AG04450 (cell line): ENCODE measurements at regions not wholly inside any gene's neighbourhood (a gene's known extent, or its start where the extent isn't known, plus 50 kb on each side); places are given as distances from the start of the nearest gene placed in this dataset.

Source experiments
- CTCF ChIA-PET: fragments of 300-600, 350-600 bp; formaldehyde crosslinking; extraction: SDS; loops from one replicate; lab custom pipeline; 2022; ENCODE audit warnings: antibody characterized with exemption, inconsistent platforms; lab: Charles Lee
- POLR2A ChIA-PET: fragments of 350-600 bp; formaldehyde crosslinking; extraction: SDS; loops from one replicate; lab custom pipeline; 2021; ENCODE audit warnings: antibody characterized with exemption, inconsistent platforms; lab: Yijun Ruan, JAX
- DNase-seq: peaks from one replicate; pipeline ENCODE4 v3.0.0-alpha.2; 2011; ENCODE audit warnings: low read depth, low spot score
- H3K27ac ChIP-seq: one replicate; pipeline ENCODE4 v1.5.1; 2012; ENCODE audit warnings: low read depth, low read length, control low read depth
- H3K27me3 ChIP-seq: one replicate; pipeline ENCODE4 v1.6.0; 2012; ENCODE audit warnings: low read length; ENCODE audit not compliant: control insufficient read depth, insufficient read depth
- H3K4me3 ChIP-seq: 2 replicates; pipeline ENCODE4 v1.5.1; 2011; ENCODE audit warnings: mild to moderate bottlenecking, low read depth, low read length, control low read depth
- H3K9me3 ChIP-seq: 2 replicates; pipeline ENCODE4 v1.5.1; 2012; ENCODE audit warnings: low read length; ENCODE audit not compliant: control insufficient read depth, insufficient read depth
- TF ChIP-seq, protein P1 (sequence below): IDR thresholded peaks from 2 replicates; pipeline ENCODE4 v1.5.1; 2011; ENCODE audit warnings: low read depth, low read length, control low read depth, inconsistent platforms

DNA sequence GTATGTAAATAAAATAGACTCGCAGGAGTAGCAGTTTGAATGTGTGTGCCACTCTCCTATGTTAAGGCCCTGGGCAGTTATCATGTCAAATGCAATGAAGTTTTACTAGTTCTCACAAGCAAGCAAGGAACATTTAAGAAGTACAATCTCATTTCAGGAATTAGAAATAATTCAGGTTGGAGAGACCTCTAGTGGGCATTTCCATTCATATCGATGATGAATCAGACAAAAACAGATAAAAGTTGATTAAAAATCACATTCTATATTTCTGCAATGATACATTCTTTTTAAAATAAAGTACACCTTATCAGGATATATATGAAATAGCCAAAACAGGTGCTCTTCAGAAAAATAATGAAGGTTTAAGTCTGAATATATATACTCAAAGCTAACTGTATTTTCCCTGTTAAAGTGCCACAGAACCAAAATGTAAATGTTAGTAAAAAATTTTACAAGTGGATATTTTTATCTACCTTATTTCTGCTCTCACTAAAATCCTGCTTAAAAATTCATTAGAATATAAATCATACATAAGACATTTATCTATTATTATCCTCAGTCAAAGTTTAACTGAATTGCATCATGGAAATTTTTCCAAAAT is 492.4 kb upstream of the FRG2C start:
- no peaks in the 10 kb centered on the region for H3K27me3 ChIP-seq
- no peak overlapping the region for H3K4me3 ChIP-seq
- H3K9me3 ChIP-seq = no peaks in the 10 kb centered on the region
- CTCF ChIA-PET = interaction anchor here (0.8 to 3.4 kb wide), 5 partner anchors 12 to 1079 kb away, joined by 3 to 14 read pairs (median 3); no protein-coding TSS in a partner anchor
- TF ChIP-seq, protein P1, sequence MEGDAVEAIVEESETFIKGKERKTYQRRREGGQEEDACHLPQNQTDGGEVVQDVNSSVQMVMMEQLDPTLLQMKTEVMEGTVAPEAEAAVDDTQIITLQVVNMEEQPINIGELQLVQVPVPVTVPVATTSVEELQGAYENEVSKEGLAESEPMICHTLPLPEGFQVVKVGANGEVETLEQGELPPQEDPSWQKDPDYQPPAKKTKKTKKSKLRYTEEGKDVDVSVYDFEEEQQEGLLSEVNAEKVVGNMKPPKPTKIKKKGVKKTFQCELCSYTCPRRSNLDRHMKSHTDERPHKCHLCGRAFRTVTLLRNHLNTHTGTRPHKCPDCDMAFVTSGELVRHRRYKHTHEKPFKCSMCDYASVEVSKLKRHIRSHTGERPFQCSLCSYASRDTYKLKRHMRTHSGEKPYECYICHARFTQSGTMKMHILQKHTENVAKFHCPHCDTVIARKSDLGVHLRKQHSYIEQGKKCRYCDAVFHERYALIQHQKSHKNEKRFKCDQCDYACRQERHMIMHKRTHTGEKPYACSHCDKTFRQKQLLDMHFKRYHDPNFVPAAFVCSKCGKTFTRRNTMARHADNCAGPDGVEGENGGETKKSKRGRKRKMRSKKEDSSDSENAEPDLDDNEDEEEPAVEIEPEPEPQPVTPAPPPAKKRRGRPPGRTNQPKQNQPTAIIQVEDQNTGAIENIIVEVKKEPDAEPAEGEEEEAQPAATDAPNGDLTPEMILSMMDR = peak; percentile 51
- POLR2A ChIA-PET = no interaction called here
- DNase-seq = no peak
- no peak overlapping the region for H3K27ac ChIP-seq

DNA sequence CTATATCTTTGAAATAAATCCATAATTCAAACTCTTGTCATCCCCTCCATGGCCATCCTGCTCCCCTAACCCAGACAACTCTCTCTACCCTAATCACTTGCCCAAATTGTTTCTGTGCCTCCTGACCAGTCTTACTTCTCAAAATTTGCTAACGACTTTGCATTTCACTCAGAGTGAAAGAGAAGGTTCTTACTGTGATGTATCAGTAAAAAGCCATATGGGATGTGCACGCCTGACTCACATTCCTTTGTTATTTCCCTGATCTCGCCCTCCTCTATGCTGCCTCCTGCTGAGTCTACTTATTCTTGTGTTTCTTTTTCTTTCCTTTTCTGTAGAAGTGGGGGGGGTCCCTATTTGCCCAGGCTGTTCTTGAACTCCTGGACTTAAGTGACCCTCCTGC is 487.2 kb upstream of the FRG2C start:
- TF ChIP-seq, protein P1 = no peak
- H3K27me3 ChIP-seq = no peaks in the 10 kb centered on the region
- POLR2A ChIA-PET = no interaction called here
- H3K27ac ChIP-seq = no peak overlapping the region
- DNase-seq = no peak
- no peak overlapping the region for H3K4me3 ChIP-seq
- CTCF ChIA-PET = no interaction called here
- no peaks in the 10 kb centered on the region for H3K9me3 ChIP-seq

DNA sequence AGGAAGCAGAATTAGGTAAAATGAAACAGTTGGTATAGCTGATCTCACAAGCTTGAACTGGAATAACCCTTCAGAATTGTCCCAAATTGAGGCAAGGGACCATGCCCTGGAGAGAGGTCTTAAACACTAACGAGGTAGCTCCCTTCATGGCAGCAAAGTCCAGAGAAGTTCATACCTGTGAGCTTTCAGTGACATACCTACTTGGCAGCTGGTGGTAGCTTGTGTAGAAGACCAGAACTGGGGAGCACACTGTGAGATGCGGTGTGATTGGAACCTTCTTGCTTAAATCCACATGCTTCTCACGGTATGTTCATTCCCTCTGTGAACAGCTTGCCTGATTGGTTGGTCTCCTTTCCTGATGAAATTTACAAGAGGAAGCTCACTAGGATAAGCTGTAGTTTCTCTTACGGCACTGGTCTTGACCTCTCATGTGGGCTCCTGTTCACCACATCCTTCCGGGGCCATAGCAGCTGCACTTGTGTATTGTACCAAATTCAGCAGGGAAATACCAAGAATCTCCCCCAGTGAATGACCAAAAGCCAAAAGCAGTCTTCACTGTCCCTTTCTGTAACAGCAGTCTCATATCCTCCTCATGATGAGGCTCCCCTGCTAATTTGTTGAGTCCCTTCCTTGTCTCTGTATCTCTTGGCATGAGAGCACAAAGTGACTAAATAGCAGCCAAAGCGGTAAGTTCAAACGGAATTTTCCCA is 483.7 kb upstream of the FRG2C start:
- H3K4me3 ChIP-seq = no peak overlapping the region
- CTCF ChIA-PET = interaction anchor here (1.1 to 2.4 kb wide), 2 partner anchors 10 to 11 kb away, joined by 3 to 12 read pairs; no protein-coding TSS in a partner anchor
- POLR2A ChIA-PET = interaction anchor here (0.5 kb wide), 1 partner anchor 333 kb away, joined by 3 read pairs; no protein-coding TSS in a partner anchor

DNA sequence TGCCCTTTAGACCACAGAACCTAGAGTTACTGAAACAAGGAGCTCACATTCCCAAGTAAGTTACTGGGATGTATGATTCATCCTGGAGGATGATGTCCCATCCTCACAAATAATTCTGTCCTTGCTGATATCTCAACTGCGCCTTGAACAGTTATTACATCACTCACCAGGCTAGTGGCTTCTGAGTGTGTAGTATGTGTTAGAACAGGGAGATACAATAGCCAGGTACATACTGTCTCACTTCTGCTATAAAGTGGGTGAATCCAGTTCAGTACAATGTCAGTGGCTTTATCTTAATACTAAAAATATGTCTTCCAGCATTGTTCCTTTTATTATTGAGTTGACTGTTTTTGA is 483.2 kb upstream of the FRG2C start:
- Histone ChIP-seq H3K27me3 (no peaks in the 10 kb centered on the region), H3K27ac (no peak overlapping the region), H3K9me3 (no peaks in the 10 kb centered on the region), H3K4me3 (no peak overlapping the region)
- POLR2A ChIA-PET = no interaction called here
- TF ChIP-seq, protein P1 = no peak
- CTCF ChIA-PET = interaction anchor here (2.4 kb wide), 1 partner anchor 11 kb away, joined by 12 read pairs; no protein-coding TSS in a partner anchor
- no peak for DNase-seq

More for the DNA sequence above, 483.7 kb upstream of the FRG2C start:
- no peak for DNase-seq
- TF ChIP-seq, protein P1 = no peak
- no peak overlapping the region for H3K27ac ChIP-seq
- H3K27me3 ChIP-seq = no peaks in the 10 kb centered on the region
- H3K9me3 ChIP-seq = no peaks in the 10 kb centered on the region

DNA sequence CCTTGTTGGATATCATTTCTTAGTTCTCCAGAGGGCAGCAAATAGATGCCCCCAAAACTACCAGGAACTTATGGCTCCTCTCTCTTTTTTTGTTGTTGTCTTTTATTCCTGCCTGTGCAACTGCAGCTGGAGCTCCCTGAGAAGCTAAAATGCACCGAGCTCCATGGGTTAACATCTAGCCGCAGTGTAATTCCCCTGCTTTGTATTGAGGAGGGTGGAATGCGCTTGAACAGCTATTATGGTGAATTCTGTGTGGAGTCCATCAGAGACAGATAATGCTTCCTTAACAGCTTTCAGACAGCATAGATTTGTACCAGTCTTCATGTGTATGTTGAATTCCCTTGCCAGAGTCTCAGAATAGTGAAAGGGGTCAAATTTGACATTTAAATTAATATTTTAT is 475.2 kb upstream of the FRG2C start:
- Histone ChIP-seq H3K27me3 (no peaks in the 10 kb centered on the region), H3K27ac (no peak overlapping the region), H3K4me3 (no peak overlapping the region), H3K9me3 (no peaks in the 10 kb centered on the region)
- CTCF ChIA-PET = no interaction called here
- no peak for DNase-seq
- TF ChIP-seq, protein P1 = no peak
- POLR2A ChIA-PET = no interaction called here
